Inflammatory macrophage treated with lipopolysaccharide for 4 hours (primary cell): ENCODE measurements at regions not wholly inside any gene's neighbourhood (a gene's known extent, or its start where the extent isn't known, plus 50 kb on each side); places are given as distances from the start of the nearest gene placed in this dataset.
"Not testable (repeated sequence)": the region's sequence is repeated elsewhere in the genome, so short reads cannot be mapped to it uniquely, and the experiment has no call there.

Source experiments
- DNase-seq: peaks from one replicate; pipeline ENCODE4 v3.0.0-alpha.2; 2020

- no peak for DNase-seq
Measured at GRCh38 chr9:103242486-103242885, 247.4 kb downstream of the CYLC2 start.

GRCh38 chr9:103243553-103243952 lies 248.4 kb downstream of the CYLC2 start:
- DNase-seq: no peak

DNA sequence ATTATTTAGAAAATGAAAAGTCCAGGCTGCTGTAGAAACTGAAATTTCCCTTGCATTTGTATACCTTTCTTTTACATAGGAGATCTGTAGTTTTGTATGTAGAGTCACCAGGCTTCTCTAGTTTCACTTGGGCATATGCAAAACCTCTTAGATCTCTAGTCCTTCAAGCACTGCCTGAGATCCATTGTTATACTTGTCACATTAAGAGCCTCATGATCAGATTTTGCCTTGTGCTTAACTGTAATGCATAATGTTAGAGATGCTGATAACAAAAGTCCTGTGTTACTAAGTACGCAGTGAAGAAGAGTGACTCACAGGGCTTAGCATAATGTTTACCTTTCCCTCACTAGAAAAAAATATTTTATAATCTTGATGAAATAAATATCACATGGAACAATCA lies 250.2 kb downstream of the CYLC2 start:
- DNase-seq: no peak

DNA sequence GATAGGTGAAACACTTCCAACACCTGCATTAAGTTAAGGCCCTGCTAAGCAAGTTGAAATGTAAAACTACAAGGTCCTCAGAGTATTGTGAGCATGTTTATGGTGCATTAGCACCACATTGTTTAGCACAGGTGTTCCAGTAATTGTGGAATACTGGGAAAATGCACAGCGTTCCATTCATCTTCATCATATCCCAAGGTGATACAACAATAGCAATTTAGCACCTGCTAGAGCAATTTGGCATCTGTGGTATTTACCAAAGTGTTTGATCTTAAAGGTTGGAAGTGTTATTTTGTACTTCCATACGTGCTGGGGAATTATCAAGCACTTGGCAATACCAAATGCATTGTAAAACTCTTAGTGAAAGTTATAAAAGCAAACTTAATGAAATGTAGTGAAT lies 266.8 kb downstream of the CYLC2 start:
- no peak for DNase-seq

DNA sequence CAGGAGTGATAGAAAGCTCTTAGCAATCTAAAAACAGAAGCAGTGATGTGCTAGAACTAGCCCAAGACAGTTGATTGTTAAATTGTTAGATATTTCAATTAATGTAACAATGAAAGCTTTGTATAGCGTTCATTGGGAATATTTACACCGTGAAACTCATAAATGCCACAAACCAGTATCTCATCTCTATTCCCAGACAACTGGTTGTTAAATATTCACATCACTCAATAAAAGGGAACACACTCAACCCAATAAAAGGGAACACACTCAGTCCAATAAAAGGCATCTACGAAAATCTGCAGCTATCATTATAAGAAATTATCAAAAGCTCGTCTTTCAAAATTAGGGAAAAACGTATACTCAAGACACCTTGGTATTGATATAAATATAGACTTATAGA lies 270.9 kb downstream of the CYLC2 start:
- DNase-seq: no peak

DNA sequence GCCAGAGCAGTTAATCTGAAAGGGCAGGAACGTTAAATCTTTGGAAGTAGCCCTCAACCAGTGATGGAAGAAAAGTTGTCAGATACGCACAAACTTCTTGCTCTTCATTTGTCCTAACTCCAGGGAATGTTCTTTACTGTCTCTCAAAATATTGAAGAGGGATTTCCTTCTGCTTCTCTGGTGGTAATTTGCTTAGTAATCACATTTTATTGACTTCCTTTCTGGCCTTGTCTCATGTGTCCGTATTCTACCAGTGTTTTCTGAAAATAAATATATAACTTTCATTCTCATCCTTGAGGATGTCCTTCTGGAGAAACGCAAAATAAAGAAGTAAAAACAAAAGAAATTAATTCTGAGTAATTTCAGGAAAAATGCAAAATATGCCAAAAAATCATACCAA lies 282.1 kb downstream of the CYLC2 start:
- DNase-seq: no peak

GRCh38 chr9:103281126-103281525 lies 286.0 kb downstream of the CYLC2 start:
- no peak for DNase-seq

- no peak for DNase-seq
Measured at GRCh38 chr9:103287361-103287760, 292.2 kb downstream of the CYLC2 start.

GRCh38 chr9:103296189-103296588 lies 301.1 kb downstream of the CYLC2 start:
- no peak for DNase-seq

GRCh38 chr9:103301051-103301450 lies 305.9 kb downstream of the CYLC2 start:
- DNase-seq: no peak

DNA sequence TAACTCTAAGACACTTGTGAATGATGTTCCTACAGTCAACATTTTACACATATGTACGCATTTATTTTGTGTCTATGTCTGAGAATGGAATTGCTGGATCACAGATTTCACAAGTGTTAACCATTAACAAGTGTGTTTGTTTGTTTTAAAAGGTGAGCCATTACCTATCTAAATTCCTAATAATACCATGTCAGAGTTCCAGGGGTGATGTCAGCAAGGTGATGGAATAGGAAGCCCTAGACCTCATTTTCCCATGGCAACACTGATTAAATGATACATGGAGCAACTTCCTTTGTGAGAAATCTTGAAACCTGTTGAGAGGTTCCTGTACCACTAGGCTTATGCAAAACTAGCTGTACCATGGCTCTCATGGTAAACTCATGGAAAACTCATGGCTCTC lies 309.7 kb downstream of the CYLC2 start:
- DNase-seq: no peak

- no peak for DNase-seq
Measured at GRCh38 chr9:103319979-103320378, 324.8 kb downstream of the CYLC2 start.

GRCh38 chr9:103323699-103324098 lies 328.6 kb downstream of the CYLC2 start:
- DNase-seq: no peak

- no peak for DNase-seq
Measured at GRCh38 chr9:103335461-103335860, 340.3 kb downstream of the CYLC2 start.

DNA sequence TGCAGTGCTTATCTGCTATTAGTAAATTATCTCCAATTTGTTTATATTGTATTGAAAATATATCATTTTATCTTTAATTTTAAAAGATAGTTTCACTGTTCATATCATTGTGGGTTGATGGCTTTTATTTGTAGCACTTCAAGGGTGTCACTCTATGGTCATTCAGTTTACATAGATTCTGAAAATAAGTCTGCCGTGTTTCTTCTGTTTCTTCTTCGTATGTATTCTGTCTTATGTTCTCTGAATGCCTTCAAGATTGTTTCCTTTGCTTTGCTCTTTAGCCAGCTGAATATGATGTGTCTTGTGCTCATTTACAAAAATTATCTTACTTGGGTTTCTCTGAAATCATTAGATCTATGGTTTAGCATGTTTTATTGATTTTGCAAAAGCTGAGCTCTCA lies 359.9 kb downstream of the CYLC2 start:
- DNase-seq: no peak

GRCh38 chr9:103357980-103358379 lies 362.8 kb downstream of the CYLC2 start:
- DNase-seq: not testable (repeated sequence)

DNA sequence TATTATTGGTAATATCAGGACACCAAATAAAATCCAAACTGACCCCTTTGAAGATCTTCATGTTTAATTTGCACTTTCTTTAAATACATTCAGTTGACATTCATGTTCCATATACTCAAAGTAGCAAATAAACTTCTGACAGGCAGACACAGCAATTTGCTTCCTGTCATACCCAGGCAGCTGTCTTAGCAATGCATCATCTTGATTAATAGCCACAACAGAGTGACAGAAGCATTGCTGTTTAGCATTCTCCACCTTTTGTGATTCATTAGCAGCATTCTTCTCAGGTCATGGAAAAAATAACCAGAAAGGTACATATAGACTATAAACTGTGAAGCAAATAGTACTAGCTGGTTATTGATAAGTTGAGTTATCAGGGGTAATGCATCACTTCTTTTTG lies 366.8 kb downstream of the CYLC2 start:
- no peak for DNase-seq

DNA sequence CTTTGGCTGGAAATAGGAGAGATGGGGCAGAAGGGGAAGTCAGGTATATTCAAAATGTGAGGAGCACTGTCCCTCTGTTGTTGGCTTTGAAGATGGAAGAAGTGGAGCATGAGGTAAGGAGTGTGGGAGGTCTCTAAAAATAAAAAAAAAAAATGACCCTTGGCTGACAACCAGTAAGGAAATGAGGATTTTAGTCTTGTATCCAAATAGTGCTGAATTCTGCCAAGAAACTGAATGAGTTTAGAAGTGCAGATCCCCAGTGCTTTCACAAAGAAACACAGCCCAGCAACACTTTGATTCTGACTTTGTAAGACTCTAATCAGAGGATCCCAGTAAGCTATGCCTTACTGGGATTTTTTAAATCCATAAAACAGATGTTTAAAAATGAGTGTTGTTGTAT lies 367.9 kb downstream of the CYLC2 start:
- DNase-seq: no peak

- DNase-seq: no peak
Measured at GRCh38 chr9:103364753-103365152, 369.6 kb downstream of the CYLC2 start.

DNA sequence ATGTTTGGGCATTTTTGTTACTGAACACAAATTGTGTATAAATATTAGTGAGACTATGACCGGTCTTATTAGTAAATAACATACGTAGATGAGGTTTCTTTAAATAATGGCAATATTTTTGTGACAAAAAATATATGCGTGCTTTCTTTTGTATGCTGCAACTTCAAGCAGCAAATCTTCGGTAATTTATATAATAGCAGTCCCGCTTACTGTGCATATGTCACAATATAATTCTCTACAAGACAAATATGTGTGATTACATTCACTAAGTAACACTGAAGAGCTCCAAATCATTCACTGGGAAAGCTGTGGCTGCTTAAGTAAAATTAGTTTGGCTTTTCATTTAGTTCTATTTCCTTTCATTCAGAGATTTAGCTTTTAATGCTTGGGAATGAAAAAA lies 376.0 kb downstream of the CYLC2 start:
- DNase-seq: no peak

GRCh38 chr9:103372828-103373227 lies 377.7 kb downstream of the CYLC2 start:
- no peak for DNase-seq

GRCh38 chr9:103377667-103378066 lies 382.5 kb downstream of the CYLC2 start:
- DNase-seq: no peak

DNA sequence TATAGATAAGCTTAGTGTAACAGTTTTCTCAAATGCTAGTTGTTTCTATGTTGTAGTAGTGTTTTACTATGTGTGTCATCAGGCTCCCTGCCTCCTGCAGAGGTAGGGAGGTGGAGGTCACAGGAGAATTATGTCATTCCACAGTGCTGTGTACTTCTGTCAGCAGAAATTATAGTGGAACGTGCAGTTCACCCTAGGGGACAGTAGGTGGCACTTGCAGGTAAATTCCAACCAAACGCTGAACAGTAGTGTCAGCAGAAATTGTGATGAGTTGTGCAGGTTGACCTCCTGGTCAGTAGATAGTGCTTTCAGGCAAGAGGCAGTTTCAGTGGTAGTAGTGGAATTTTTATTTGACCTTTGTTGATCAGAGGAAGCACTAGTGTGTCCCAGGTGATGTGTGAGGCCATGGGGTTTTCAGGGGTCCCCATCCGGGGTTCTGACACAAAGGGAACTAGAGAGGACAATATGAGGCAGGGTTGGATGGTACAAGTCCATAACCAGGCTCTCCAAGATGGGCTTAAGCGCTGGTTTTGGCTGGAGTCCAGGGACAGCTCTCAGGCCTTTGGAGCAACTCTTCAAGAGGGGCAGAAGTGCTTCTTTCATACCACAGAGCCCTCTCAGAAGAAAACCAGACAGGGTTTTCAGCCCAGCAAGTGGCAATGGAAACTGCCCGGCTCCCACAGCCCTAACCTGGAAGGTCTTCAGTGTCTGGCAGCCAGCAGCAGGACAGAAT lies 402.9 kb downstream of the CYLC2 start:
- peak; percentile 27 for DNase-seq

GRCh38 chr9:103399535-103399934 lies 404.4 kb downstream of the CYLC2 start:
- DNase-seq: no peak

- DNase-seq: no peak
Measured at GRCh38 chr9:103407260-103407659, 412.1 kb downstream of the CYLC2 start.
